ENCODE measurements at regions not wholly inside any gene's neighbourhood (a gene's known extent, or its start where the extent isn't known, plus 50 kb on each side); places are given as distances from the start of the nearest gene placed in this dataset.

DNA sequence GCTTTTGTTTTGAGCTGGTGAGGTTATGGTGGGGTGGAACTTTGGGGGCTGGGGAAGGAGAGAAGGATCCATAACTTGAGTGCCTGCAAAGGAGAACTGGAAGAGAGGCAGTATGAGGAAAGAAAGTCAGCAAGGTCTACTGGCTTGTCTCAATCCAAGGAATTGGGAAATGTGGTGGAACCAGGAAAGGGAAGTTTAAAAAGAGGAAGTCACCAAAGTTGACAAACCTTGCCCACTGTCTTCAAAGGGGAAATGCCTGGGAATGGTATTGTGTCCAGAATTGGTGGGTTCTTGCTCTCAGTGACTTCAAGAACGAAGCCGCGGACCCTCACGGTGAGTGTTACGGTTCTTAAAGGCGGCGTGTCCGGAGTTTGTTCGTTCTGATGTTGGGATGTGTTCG is 304.1 kb upstream of the FAM98A start:
- H3K36me3 ChIP-seq (ENCODE audit: control insufficient read depth in 2 of 2, insufficient read depth in 2 of 2, low read length in 1 of 2) = no peaks in the 10 kb centered on the region
- no peak for FAIRE-seq
- H3K4me3 ChIP-seq = no peak overlapping the region
- peak; percentile 14; the same call in 1 of the 2 replicates for TF ChIP-seq SPI1 (IDR thresholded peaks at IDR 0.05; ENCODE audit: borderline replicate concordance, insufficient read depth, low read depth, low read length)
- TF ChIP-seq, protein P1, sequence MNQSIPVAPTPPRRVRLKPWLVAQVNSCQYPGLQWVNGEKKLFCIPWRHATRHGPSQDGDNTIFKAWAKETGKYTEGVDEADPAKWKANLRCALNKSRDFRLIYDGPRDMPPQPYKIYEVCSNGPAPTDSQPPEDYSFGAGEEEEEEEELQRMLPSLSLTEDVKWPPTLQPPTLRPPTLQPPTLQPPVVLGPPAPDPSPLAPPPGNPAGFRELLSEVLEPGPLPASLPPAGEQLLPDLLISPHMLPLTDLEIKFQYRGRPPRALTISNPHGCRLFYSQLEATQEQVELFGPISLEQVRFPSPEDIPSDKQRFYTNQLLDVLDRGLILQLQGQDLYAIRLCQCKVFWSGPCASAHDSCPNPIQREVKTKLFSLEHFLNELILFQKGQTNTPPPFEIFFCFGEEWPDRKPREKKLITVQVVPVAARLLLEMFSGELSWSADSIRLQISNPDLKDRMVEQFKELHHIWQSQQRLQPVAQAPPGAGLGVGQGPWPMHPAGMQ (IDR thresholded peaks at IDR 0.05; ENCODE audit: borderline replicate concordance) = no peak
- BruUV-seq (replicated peaks) = no TSS peak
- CTCF ChIA-PET = no interaction called here
- H3K27me3 ChIP-seq (replicated peaks in 1 of 2; ENCODE audit: control insufficient read depth in 2 of 2, insufficient read depth in 2 of 2, low read length in 1 of 2) = no peaks in the 10 kb centered on the region
- in situ Hi-C loops (cut with MboI) (no loop called here), intact Hi-C loops (cut with micrococcal nuclease; ENCODE audit: unreplicated experiment) (no loop called here)
- H3K9ac ChIP-seq (ENCODE audit: control insufficient read depth, insufficient read depth, low read length) = no peak overlapping the region
- no peaks in the 10 kb centered on the region for H3K9me3 ChIP-seq (replicated peaks; ENCODE audit: control insufficient read depth, insufficient read depth, low read length)
- DNase-seq (ENCODE audit: low read depth, low spot score) = no peak
- H3K4me2 ChIP-seq (ENCODE audit: control insufficient read depth, insufficient read depth) = no peak overlapping the region
- no peaks in the 10 kb centered on the region for H4K20me1 ChIP-seq (ENCODE audit: control insufficient read depth, insufficient read depth)
- no peaks in the 10 kb centered on the region for H3K79me2 ChIP-seq (ENCODE audit: control insufficient read depth, insufficient read depth, low read length)
- ATAC-seq = no peak
- POLR2A ChIA-PET = no interaction called here
- WGBS (ENCODE audit: insufficient coverage, insufficient replicate concordance, low lambda C conversion rate, missing lambda C conversion rate) = 92% methylated on average over 10 of the region's 10 CpGs
- no peak overlapping the region for H2AFZ ChIP-seq (ENCODE audit: control insufficient read depth, low read depth, low read length)
- no peaks in the 10 kb centered on the region for H3K4me1 ChIP-seq (ENCODE audit: control insufficient read depth, insufficient read depth, low read length)
- RAD21 ChIA-PET (ENCODE audit: unreplicated experiment) = no interaction called here
- SMC1A ChIA-PET (ENCODE audit: uncharacterized antibody, unreplicated experiment) = no interaction called here
- H3K27ac ChIP-seq (ENCODE audit: control insufficient read depth, insufficient read depth) = no peak overlapping the region

DNA sequence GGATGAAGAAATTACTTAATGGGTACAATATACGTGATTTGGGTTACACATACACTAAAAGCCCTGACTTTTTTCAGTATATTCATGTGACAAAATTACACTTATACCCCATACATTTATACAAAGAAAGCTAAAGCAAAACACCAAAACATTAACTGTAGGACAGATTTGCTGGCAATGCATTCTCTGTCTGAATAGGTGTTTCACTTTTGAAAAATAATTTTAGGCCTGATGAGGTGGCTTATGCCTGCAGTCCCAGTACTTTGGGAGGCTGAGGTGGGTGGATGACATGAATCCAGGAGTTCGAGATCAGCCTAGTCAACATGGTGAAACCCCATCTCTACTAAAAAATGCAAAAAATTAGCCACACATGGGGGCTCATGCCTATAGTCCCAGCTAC is 301.5 kb upstream of the FAM98A start:
- ATAC-seq = no peak
- no peaks in the 10 kb centered on the region for H3K9me3 ChIP-seq (replicated peaks; ENCODE audit: control insufficient read depth, insufficient read depth, low read length)
- no peaks in the 10 kb centered on the region for H3K79me2 ChIP-seq (ENCODE audit: control insufficient read depth, insufficient read depth, low read length)
- DNase-seq (ENCODE audit: low read depth, low spot score) = no peak
- intact Hi-C loops (cut with micrococcal nuclease; ENCODE audit: unreplicated experiment) (no loop called here), in situ Hi-C loops (cut with MboI) (no loop called here)
- 25% methylated on average over 2 of the region's 2 CpGs for WGBS (ENCODE audit: insufficient coverage, insufficient replicate concordance, low lambda C conversion rate, missing lambda C conversion rate)
- H2AFZ ChIP-seq (ENCODE audit: control insufficient read depth, low read depth, low read length) = no peak overlapping the region
- no TSS peak for BruUV-seq (replicated peaks)
- no peaks in the 10 kb centered on the region for H4K20me1 ChIP-seq (ENCODE audit: control insufficient read depth, insufficient read depth)
- H3K9ac ChIP-seq (ENCODE audit: control insufficient read depth, insufficient read depth, low read length) = no peak overlapping the region
- no peak overlapping the region for H3K27ac ChIP-seq (ENCODE audit: control insufficient read depth, insufficient read depth)
- CTCF ChIA-PET = no interaction called here
- POLR2A ChIA-PET = no interaction called here
- no peaks in the 10 kb centered on the region for H3K4me1 ChIP-seq (ENCODE audit: control insufficient read depth, insufficient read depth, low read length)
- SMC1A ChIA-PET (ENCODE audit: uncharacterized antibody, unreplicated experiment) = interaction anchor here (1.3 kb wide), 1 partner anchor 13 kb away, joined by 3 read pairs; no protein-coding TSS in a partner anchor
- H3K36me3 ChIP-seq (ENCODE audit: control insufficient read depth in 2 of 2, insufficient read depth in 2 of 2, low read length in 1 of 2) = no peaks in the 10 kb centered on the region
- no peak overlapping the region for H3K4me3 ChIP-seq
- no peak overlapping the region for H3K4me2 ChIP-seq (ENCODE audit: control insufficient read depth, insufficient read depth)
- FAIRE-seq = no peak
- RAD21 ChIA-PET (ENCODE audit: unreplicated experiment) = no interaction called here
- no peaks in the 10 kb centered on the region for H3K27me3 ChIP-seq (replicated peaks in 1 of 2; ENCODE audit: control insufficient read depth in 2 of 2, insufficient read depth in 2 of 2, low read length in 1 of 2)
- TF ChIP-seq HDAC6 (IDR thresholded peaks at IDR 0.05; ENCODE audit: unreplicated experiment) (no peak), TCF12 (IDR thresholded peaks at IDR 0.05; ENCODE audit: low read depth, low read length) (no peak), RBBP5 (conservative IDR thresholded peaks at IDR 0.05) (no peak), ETV6 (conservative IDR thresholded peaks at IDR 0.05 in 1 of 2, IDR thresholded peaks at IDR 0.05 in 1 of 2; ENCODE audit: borderline replicate concordance in 1 of 2, low read depth in 1 of 2) (no peak), GATAD2B (conservative IDR thresholded peaks at IDR 0.05; ENCODE audit: low read depth) (no peak), EZH2 (IDR thresholded peaks at IDR 0.05; ENCODE audit: borderline replicate concordance, control insufficient read depth, low read depth, low read length) (no peak), EGR1 (IDR thresholded peaks at IDR 0.05; ENCODE audit: borderline replicate concordance in 1 of 2, low read depth in 2 of 2, low read length in 2 of 2) (no peak), HCFC1 (IDR thresholded peaks at IDR 0.05; ENCODE audit: low read length) (no peak), POU2F2 (IDR thresholded peaks at IDR 0.05; ENCODE audit: borderline replicate concordance, low read depth, low read length) (no peak), ZNF622 (IDR thresholded peaks at IDR 0.05) (no peak)
- TF ChIP-seq, protein P2, sequence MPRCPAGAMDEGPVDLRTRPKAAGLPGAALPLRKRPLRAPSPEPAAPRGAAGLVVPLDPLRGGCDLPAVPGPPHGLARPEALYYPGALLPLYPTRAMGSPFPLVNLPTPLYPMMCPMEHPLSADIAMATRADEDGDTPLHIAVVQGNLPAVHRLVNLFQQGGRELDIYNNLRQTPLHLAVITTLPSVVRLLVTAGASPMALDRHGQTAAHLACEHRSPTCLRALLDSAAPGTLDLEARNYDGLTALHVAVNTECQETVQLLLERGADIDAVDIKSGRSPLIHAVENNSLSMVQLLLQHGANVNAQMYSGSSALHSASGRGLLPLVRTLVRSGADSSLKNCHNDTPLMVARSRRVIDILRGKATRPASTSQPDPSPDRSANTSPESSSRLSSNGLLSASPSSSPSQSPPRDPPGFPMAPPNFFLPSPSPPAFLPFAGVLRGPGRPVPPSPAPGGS (IDR thresholded peaks at IDR 0.05; ENCODE audit: borderline replicate concordance, insufficient read depth, low read depth, low read length, poor library complexity, severe bottlenecking) = no peak
- TF ChIP-seq, protein P1 (IDR thresholded peaks at IDR 0.05; ENCODE audit: borderline replicate concordance) = no peak

Measured in GM12878 (cell line).